Neural cell (in vitro differentiated cells): ENCODE measurements at regions not wholly inside any gene's neighbourhood (a gene's known extent, or its start where the extent isn't known, plus 50 kb on each side); places are given as distances from the start of the nearest gene placed in this dataset.

Experiments used
- H2AFZ ChIP-seq: fragments of 200-600, 300-800 bp; sonication (generic), shearing (Covaris generic); 2 replicates; pipeline ENCODE4 v1.6.0; 2014; ENCODE audit warnings: low read depth, mild to moderate bottlenecking, antibody characterized with exemption, low read length, moderate library complexity
- H3F3A ChIP-seq: fragments of 200-600 bp; shearing (Covaris generic); 2 replicates; pipeline ENCODE4 v1.6.1; 2016; ENCODE audit warnings: mild to moderate bottlenecking, moderate library complexity, mixed read lengths, antibody characterized with exemption, low read length; ENCODE audit not compliant: insufficient read depth, poor library complexity, severe bottlenecking
- H3K27ac ChIP-seq: fragments of 200-600, 300-800 bp; sonication (generic), shearing (Covaris generic); 2 replicates; pipeline ENCODE4 v1.5.1; 2014; ENCODE audit warnings: mild to moderate bottlenecking, low read length, moderate library complexity
- H3K27me3 ChIP-seq: fragments of 300-800, 200-600 bp; sonication (generic), shearing (Covaris generic); 2 replicates; pipeline ENCODE4 v1.6.0; 2014; ENCODE audit warnings: mild to moderate bottlenecking, low read depth, low read length, moderate library complexity; ENCODE audit not compliant: insufficient read depth
- H3K36me3 ChIP-seq: fragments of 300-800, 200-600 bp; sonication (generic), shearing (Covaris generic); 2 replicates; pipeline ENCODE4 v1.5.1; 2014; ENCODE audit warnings: mild to moderate bottlenecking, antibody characterized with exemption, low read length, moderate library complexity; ENCODE audit not compliant: insufficient read depth
- H3K4me2 ChIP-seq: fragments of 300-800, 200-600 bp; sonication (generic), shearing (Covaris generic); 2 replicates; pipeline ENCODE4 v1.6.0; 2014; ENCODE audit warnings: mild to moderate bottlenecking, low read length
- H3K4me3 ChIP-seq: fragments of 300-800, 200-600 bp; sonication (generic), shearing (Covaris generic); 2 replicates; pipeline ENCODE4 v1.5.1; 2014; ENCODE audit warnings: mild to moderate bottlenecking, low read length, moderate library complexity
- H3K79me2 ChIP-seq: fragments of 200-600 bp; shearing (Covaris generic); replicated peaks from 2 replicates; pipeline ENCODE4 v1.6.0; 2014; ENCODE audit warnings: mild to moderate bottlenecking, low read length, moderate library complexity; ENCODE audit not compliant: insufficient read depth
- H3K9ac ChIP-seq: fragments of 300-800, 200-600 bp; sonication (generic), shearing (Covaris generic); 2 replicates; pipeline ENCODE4 v1.6.1; 2016; ENCODE audit warnings: mild to moderate bottlenecking, low read length, mixed read lengths
- H3K9me2 ChIP-seq: fragments of 200-600 bp; shearing (Covaris generic); 2 replicates; pipeline ENCODE4 v1.6.1; 2016; ENCODE audit warnings: mild to moderate bottlenecking, low read length, mixed read lengths; ENCODE audit not compliant: insufficient read depth
- H3K9me3 ChIP-seq: fragments of 200-600, 300-800 bp; sonication (generic), shearing (Covaris generic); 2 replicates; pipeline ENCODE4 v1.6.1; 2016; ENCODE audit warnings: mild to moderate bottlenecking, mixed run types, low read length, moderate library complexity, mixed read lengths
- H4K20me1 ChIP-seq: fragments of 200-600 bp; shearing (Covaris generic); 2 replicates; pipeline ENCODE4 v1.6.1; 2016; ENCODE audit warnings: mild to moderate bottlenecking, mixed run types; ENCODE audit not compliant: insufficient read depth
- EP300 ChIP-seq: fragments of 450-650 bp; conservative IDR thresholded peaks from 2 replicates; pipeline ENCODE4 v1.6.1; 2014; ENCODE audit warnings: antibody characterized with exemption, mild to moderate bottlenecking, moderate library complexity; ENCODE audit not compliant: poor library complexity, severe bottlenecking
- EZH2 ChIP-seq: fragments of 200-600, 300-800 bp; shearing (Covaris generic), sonication (generic); IDR thresholded peaks from 2 replicates; pipeline ENCODE4 v1.6.1; 2014; ENCODE audit warnings: antibody characterized with exemption, low read length, borderline replicate concordance, mild to moderate bottlenecking; ENCODE audit not compliant: insufficient read depth, poor library complexity, severe bottlenecking
- MXI1 ChIP-seq: fragments of 450-650 bp; conservative IDR thresholded peaks from 2 replicates; pipeline ENCODE4 v1.6.1; 2014; ENCODE audit warnings: antibody characterized with exemption, mild to moderate bottlenecking; ENCODE audit not compliant: poor library complexity, severe bottlenecking
- POLR2AphosphoS5 ChIP-seq: IDR thresholded peaks from 2 replicates; pipeline ENCODE4 v1.6.1; 2012
- RAD21 ChIP-seq: fragments of 450-650 bp; conservative IDR thresholded peaks from 2 replicates; pipeline ENCODE4 v1.6.1; 2014; ENCODE audit warnings: antibody characterized with exemption, mild to moderate bottlenecking, moderate library complexity
- SMC3 ChIP-seq: fragments of 450-650 bp; conservative IDR thresholded peaks from 2 replicates; pipeline ENCODE4 v1.6.1; 2014; ENCODE audit warnings: antibody characterized with exemption, mild to moderate bottlenecking, moderate library complexity; ENCODE audit not compliant: poor library complexity
- TAF1 ChIP-seq: IDR thresholded peaks from 2 replicates; pipeline ENCODE4 v1.6.1; 2012; ENCODE audit warnings: low read depth
- TF ChIP-seq, protein P1 (sequence below): fragments of 450-650 bp; IDR thresholded peaks from 2 replicates; pipeline ENCODE4 v1.5.1; 2014; ENCODE audit warnings: antibody characterized with exemption, mild to moderate bottlenecking, moderate library complexity; ENCODE audit not compliant: poor library complexity, severe bottlenecking
- TF ChIP-seq, protein P2 (sequence below): IDR thresholded peaks from 2 replicates; pipeline ENCODE4 v1.6.1; 2012; ENCODE audit warnings: borderline replicate concordance

DNA sequence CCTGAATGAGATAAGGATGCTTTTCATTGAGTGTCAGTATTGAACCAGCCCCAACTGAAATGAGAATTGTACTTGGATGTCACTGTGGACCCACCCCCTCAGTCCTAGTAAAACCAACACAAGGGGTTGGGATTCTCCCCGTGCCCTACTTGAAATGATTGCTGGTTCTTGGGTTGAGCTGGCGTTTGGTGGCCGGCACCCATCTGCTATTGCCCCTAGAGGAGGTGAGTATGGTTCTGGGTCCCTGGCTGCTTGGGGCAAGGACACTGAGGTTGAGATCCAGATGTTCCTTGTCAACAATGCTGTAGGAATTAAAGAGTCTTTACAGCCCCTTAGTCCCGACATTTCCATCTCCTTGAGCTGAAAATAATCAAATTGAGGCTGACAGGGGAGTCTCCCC lies 170.0 kb upstream of the ZNF32 start:
- Histone ChIP-seq H3K4me2 (no peak overlapping the region), H3K4me3 (no peak overlapping the region), H3K9ac (no peak overlapping the region), H2AFZ (no peak overlapping the region), H3K9me3 (no peaks in the 10 kb centered on the region), H3K36me3 (no peaks in the 10 kb centered on the region), H4K20me1 (no peaks in the 10 kb centered on the region), H3K27ac (no peak overlapping the region), H3K27me3 (no peaks in the 10 kb centered on the region), H3K79me2 (no peaks in the 10 kb centered on the region), H3F3A (no peaks in the 10 kb centered on the region), H3K9me2 (no peaks in the 10 kb centered on the region)
- TF ChIP-seq MXI1 (no peak), RAD21 (no peak), SMC3 (no peak), TAF1 (no peak), EZH2 (no peak), POLR2AphosphoS5 (no peak), EP300 (no peak)
- TF ChIP-seq, protein P1, sequence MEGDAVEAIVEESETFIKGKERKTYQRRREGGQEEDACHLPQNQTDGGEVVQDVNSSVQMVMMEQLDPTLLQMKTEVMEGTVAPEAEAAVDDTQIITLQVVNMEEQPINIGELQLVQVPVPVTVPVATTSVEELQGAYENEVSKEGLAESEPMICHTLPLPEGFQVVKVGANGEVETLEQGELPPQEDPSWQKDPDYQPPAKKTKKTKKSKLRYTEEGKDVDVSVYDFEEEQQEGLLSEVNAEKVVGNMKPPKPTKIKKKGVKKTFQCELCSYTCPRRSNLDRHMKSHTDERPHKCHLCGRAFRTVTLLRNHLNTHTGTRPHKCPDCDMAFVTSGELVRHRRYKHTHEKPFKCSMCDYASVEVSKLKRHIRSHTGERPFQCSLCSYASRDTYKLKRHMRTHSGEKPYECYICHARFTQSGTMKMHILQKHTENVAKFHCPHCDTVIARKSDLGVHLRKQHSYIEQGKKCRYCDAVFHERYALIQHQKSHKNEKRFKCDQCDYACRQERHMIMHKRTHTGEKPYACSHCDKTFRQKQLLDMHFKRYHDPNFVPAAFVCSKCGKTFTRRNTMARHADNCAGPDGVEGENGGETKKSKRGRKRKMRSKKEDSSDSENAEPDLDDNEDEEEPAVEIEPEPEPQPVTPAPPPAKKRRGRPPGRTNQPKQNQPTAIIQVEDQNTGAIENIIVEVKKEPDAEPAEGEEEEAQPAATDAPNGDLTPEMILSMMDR: no peak
- TF ChIP-seq, protein P2, sequence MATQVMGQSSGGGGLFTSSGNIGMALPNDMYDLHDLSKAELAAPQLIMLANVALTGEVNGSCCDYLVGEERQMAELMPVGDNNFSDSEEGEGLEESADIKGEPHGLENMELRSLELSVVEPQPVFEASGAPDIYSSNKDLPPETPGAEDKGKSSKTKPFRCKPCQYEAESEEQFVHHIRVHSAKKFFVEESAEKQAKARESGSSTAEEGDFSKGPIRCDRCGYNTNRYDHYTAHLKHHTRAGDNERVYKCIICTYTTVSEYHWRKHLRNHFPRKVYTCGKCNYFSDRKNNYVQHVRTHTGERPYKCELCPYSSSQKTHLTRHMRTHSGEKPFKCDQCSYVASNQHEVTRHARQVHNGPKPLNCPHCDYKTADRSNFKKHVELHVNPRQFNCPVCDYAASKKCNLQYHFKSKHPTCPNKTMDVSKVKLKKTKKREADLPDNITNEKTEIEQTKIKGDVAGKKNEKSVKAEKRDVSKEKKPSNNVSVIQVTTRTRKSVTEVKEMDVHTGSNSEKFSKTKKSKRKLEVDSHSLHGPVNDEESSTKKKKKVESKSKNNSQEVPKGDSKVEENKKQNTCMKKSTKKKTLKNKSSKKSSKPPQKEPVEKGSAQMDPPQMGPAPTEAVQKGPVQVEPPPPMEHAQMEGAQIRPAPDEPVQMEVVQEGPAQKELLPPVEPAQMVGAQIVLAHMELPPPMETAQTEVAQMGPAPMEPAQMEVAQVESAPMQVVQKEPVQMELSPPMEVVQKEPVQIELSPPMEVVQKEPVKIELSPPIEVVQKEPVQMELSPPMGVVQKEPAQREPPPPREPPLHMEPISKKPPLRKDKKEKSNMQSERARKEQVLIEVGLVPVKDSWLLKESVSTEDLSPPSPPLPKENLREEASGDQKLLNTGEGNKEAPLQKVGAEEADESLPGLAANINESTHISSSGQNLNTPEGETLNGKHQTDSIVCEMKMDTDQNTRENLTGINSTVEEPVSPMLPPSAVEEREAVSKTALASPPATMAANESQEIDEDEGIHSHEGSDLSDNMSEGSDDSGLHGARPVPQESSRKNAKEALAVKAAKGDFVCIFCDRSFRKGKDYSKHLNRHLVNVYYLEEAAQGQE: no peak

DNA sequence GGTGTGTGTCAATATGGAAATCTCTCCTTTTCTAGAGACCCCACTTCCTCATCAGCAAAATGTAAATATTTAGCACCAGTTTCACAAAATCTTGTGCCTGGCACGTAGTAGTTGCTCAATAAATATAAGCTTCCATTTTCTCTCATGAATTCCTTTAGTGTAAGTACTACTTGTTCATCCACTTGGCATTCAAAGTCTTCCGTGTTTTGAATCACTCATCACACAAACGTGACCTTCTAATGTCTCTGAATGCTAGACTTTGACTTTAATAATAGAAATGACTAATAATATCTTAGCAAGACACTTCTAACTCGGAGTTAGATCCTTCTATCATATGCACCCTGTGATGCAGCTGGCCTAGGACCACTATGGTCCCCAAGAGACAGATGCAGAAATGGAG lies 168.7 kb upstream of the ZNF32 start:
- no peaks in the 10 kb centered on the region for H3K36me3 ChIP-seq
- H3K9ac ChIP-seq: no peak overlapping the region
- no peaks in the 10 kb centered on the region for H4K20me1 ChIP-seq
- no peak overlapping the region for H3K27ac ChIP-seq
- H3K4me2 ChIP-seq: no peak overlapping the region
- TF ChIP-seq EP300: no peak
- H3K27me3 ChIP-seq: no peaks in the 10 kb centered on the region
- no peak overlapping the region for H2AFZ ChIP-seq
- H3K9me3 ChIP-seq: no peaks in the 10 kb centered on the region
- H3K79me2 ChIP-seq: no peaks in the 10 kb centered on the region
- H3K4me3 ChIP-seq: no peak overlapping the region
- no peaks in the 10 kb centered on the region for H3K9me2 ChIP-seq
- H3F3A ChIP-seq: no peaks in the 10 kb centered on the region
